DND-41 (cell line): ENCODE measurements at regions not wholly inside any gene's neighbourhood (a gene's known extent, or its start where the extent isn't known, plus 50 kb on each side); places are given as distances from the start of the nearest gene placed in this dataset.

Experiments
- CTCF ChIP-seq: IDR thresholded peaks from 2 replicates; pipeline ENCODE4 v1.5.1; 2012; ENCODE audit warnings: borderline replicate concordance, low read length, moderate library complexity, mild to moderate bottlenecking; ENCODE audit not compliant: poor library complexity, severe bottlenecking; ENCODE audit errors: extremely low read depth
- EZH2 ChIP-seq: IDR thresholded peaks from 3 replicates; pipeline ENCODE4 v1.6.1; 2012; ENCODE audit warnings: borderline replicate concordance, low read depth, mild to moderate bottlenecking, moderate library complexity, low read length, inconsistent platforms; ENCODE audit not compliant: severe bottlenecking

DNA sequence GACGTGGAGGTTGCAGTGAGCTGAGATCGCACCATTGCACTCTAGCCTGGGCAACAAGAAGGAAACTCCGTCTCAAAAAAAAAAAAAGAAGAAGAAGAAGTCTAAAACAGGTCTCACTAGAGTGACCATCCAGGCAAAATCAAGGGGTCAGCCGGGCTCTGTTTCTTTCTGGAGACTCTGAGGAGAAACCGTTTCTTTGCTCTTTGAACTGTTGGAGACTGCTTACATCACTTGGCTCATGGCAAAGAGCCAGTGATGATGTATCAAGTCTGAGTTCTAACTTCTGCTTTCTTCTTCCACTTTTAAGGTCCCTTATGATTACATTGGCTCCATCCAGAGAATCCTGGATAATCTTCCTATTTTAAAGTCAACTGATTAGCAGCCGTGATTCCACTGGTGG lies 306.8 kb downstream of the WDR11 start:
- TF ChIP-seq CTCF (no peak), EZH2 (no peak)
